ENCODE measurements at regions not wholly inside any gene's neighbourhood (a gene's known extent, or its start where the extent isn't known, plus 50 kb on each side); places are given as distances from the start of the nearest gene placed in this dataset.
"Not testable (repeated sequence)": the region's sequence is repeated elsewhere in the genome, so short reads cannot be mapped to it uniquely, and the experiment has no call there.

GRCh38 chr7:27457603-27458565 lies 204.8 kb downstream of the HIBADH start:
- not testable (repeated sequence) for DNase-seq (ENCODE audit: low spot score in 2 of 2); H3K36me3 Mint-ChIP-seq; H3K4me1 Mint-ChIP-seq; H3K4me3 Mint-ChIP-seq; H3K27ac Mint-ChIP-seq; H3K9me3 Mint-ChIP-seq
- ATAC-seq: peak; percentile 45

- H3K27ac Mint-ChIP-seq: no peak overlapping the region
- DNase-seq (ENCODE audit: low spot score in 2 of 2): no peak
- ATAC-seq: no peak
- H3K4me3 Mint-ChIP-seq: no peak overlapping the region
- no peaks in the 10 kb centered on the region for H3K36me3 Mint-ChIP-seq
- H3K9me3 Mint-ChIP-seq: no peaks in the 10 kb centered on the region
- H3K4me1 Mint-ChIP-seq: no peaks in the 10 kb centered on the region
These were observed 203.5 kb downstream of the HIBADH start for GRCh38 chr7:27459021-27459730.

GRCh38 chr7:27459731-27460053 lies 203.0 kb downstream of the HIBADH start:
- no peak for DNase-seq (ENCODE audit: low spot score in 2 of 2)
- no peaks in the 10 kb centered on the region for H3K9me3 Mint-ChIP-seq
- no peak overlapping the region for H3K4me3 Mint-ChIP-seq
- no peak for ATAC-seq
- no peak overlapping the region for H3K27ac Mint-ChIP-seq
- H3K4me1 Mint-ChIP-seq: no peaks in the 10 kb centered on the region
- no peaks in the 10 kb centered on the region for H3K36me3 Mint-ChIP-seq

GRCh38 chr7:27462575-27463270 lies 200.0 kb downstream of the HIBADH start:
- DNase-seq (ENCODE audit: low spot score in 2 of 2) (no peak), ATAC-seq (no peak)
- no peaks in the 10 kb centered on the region for H3K4me1 Mint-ChIP-seq

GRCh38 chr7:27464970-27465369 lies 197.7 kb downstream of the HIBADH start:
- no peak for DNase-seq (ENCODE audit: low spot score in 2 of 2)
- H3K4me3 Mint-ChIP-seq: no peak overlapping the region
- no peak overlapping the region for H3K27ac Mint-ChIP-seq
- H3K9me3 Mint-ChIP-seq: no peaks in the 10 kb centered on the region
- no peaks in the 10 kb centered on the region for H3K36me3 Mint-ChIP-seq
- peak; percentile 17 for ATAC-seq
- no peaks in the 10 kb centered on the region for H3K4me1 Mint-ChIP-seq

More at GRCh38 chr7:27462575-27463270, 200.0 kb downstream of the HIBADH start:
- H3K36me3 Mint-ChIP-seq: no peaks in the 10 kb centered on the region
- no peak overlapping the region for H3K27ac Mint-ChIP-seq
- no peaks in the 10 kb centered on the region for H3K9me3 Mint-ChIP-seq
- H3K4me3 Mint-ChIP-seq: no peak overlapping the region

- DNase-seq (ENCODE audit: low spot score in 2 of 2) (no peak), ATAC-seq (no peak)
- no peak overlapping the region for H3K4me3 Mint-ChIP-seq
- no peaks in the 10 kb centered on the region for H3K36me3 Mint-ChIP-seq
- no peak overlapping the region for H3K27ac Mint-ChIP-seq
- H3K4me1 Mint-ChIP-seq: no peaks in the 10 kb centered on the region
- no peaks in the 10 kb centered on the region for H3K9me3 Mint-ChIP-seq
These were observed 196.0 kb downstream of the HIBADH start for GRCh38 chr7:27466703-27467102.

- H3K9me3 Mint-ChIP-seq: no peaks in the 10 kb centered on the region
- H3K27ac Mint-ChIP-seq: no peak overlapping the region
- no peak for ATAC-seq
These were observed 190.6 kb downstream of the HIBADH start for GRCh38 chr7:27472043-27472442.

More at GRCh38 chr7:27472043-27472442, 190.6 kb downstream of the HIBADH start:
- no peak overlapping the region for H3K4me3 Mint-ChIP-seq
- no peaks in the 10 kb centered on the region for H3K4me1 Mint-ChIP-seq
- H3K36me3 Mint-ChIP-seq: no peaks in the 10 kb centered on the region
- DNase-seq (ENCODE audit: low spot score in 2 of 2): no peak
